H9 (cell line): ENCODE measurements at regions not wholly inside any gene's neighbourhood (a gene's known extent, or its start where the extent isn't known, plus 50 kb on each side); places are given as distances from the start of the nearest gene placed in this dataset.

Experiments used
- DNase-seq: peaks from one replicate; pipeline ENCODE4 v3.0.0-alpha.2; 2017
- H2AFZ ChIP-seq: one replicate; pipeline ENCODE4 v1.6.1; 2013; ENCODE audit warnings: mild to moderate bottlenecking, low read length, control low read depth, moderate library complexity
- H2AK5ac ChIP-seq: 2 replicates; pipeline ENCODE4 v1.6.1; 2013; ENCODE audit warnings: low read length, control low read depth, mixed read lengths; ENCODE audit not compliant: insufficient read length
- H2BK120ac ChIP-seq: one replicate; pipeline ENCODE4 v1.6.1; 2013; ENCODE audit warnings: low read depth, mild to moderate bottlenecking, low read length, control low read depth, inconsistent platforms; ENCODE audit not compliant: poor library complexity, severe bottlenecking
- H2BK12ac ChIP-seq: 2 replicates; pipeline ENCODE4 v1.6.1; 2013; ENCODE audit warnings: low read length, control low read depth, mixed read lengths, low read depth; ENCODE audit not compliant: insufficient read length
- H2BK15ac ChIP-seq: 2 replicates; pipeline ENCODE4 v1.6.1; 2013; ENCODE audit warnings: low read depth, low read length, control low read depth
- H2BK20ac ChIP-seq: one replicate; pipeline ENCODE4 v1.6.1; 2013; ENCODE audit warnings: low read depth, mild to moderate bottlenecking, low read length, control low read depth, inconsistent platforms; ENCODE audit not compliant: poor library complexity, severe bottlenecking
- H2BK5ac ChIP-seq: 2 replicates; pipeline ENCODE4 v1.6.1; 2013; ENCODE audit warnings: low read length, control low read depth, mixed read lengths; ENCODE audit not compliant: insufficient read length
- H3K14ac ChIP-seq: 2 replicates; pipeline ENCODE4 v1.6.1; 2013; ENCODE audit warnings: low read length, control low read depth; ENCODE audit not compliant: insufficient read depth
- H3K18ac ChIP-seq: 2 replicates; pipeline ENCODE4 v1.6.1; 2013; ENCODE audit warnings: low read depth, mild to moderate bottlenecking, mixed read lengths, low read length, control low read depth; ENCODE audit not compliant: insufficient read length
- H3K23ac ChIP-seq: 2 replicates; pipeline ENCODE4 v1.6.1; 2013; ENCODE audit warnings: low read length, control low read depth, mixed read lengths, low read depth; ENCODE audit not compliant: insufficient read length
- H3K23me2 ChIP-seq: 2 replicates; pipeline ENCODE4 v1.6.1; 2013; ENCODE audit warnings: low read depth, mild to moderate bottlenecking, mixed read lengths, low read length, control low read depth; ENCODE audit not compliant: insufficient read length, poor library complexity, severe bottlenecking
- H3K27ac ChIP-seq: 2 replicates; pipeline ENCODE4 v1.5.1; 2013; ENCODE audit warnings: low read length, control low read depth, mixed read lengths, low read depth; ENCODE audit not compliant: insufficient read length
- H3K27me3 ChIP-seq: 2 replicates; pipeline ENCODE4 v1.6.1; 2013; ENCODE audit warnings: low read length, control low read depth, inconsistent platforms; ENCODE audit not compliant: insufficient read depth
- H3K4ac ChIP-seq: 2 replicates; pipeline ENCODE4 v1.6.1; 2013; ENCODE audit warnings: low read depth, mild to moderate bottlenecking, control low read depth, inconsistent platforms, low read length, moderate library complexity
- H3K4me1 ChIP-seq: 2 replicates; pipeline ENCODE4 v1.6.1; 2013; ENCODE audit warnings: low read length, control low read depth, inconsistent platforms; ENCODE audit not compliant: insufficient read depth
- H3K4me2 ChIP-seq: 2 replicates; pipeline ENCODE4 v1.6.1; 2013; ENCODE audit warnings: low read length, control low read depth, mixed read lengths; ENCODE audit not compliant: insufficient read length, insufficient read depth
- H3K56ac ChIP-seq: 2 replicates; pipeline ENCODE4 v1.6.1; 2013; ENCODE audit warnings: low read depth, mild to moderate bottlenecking, mixed read lengths, low read length, control low read depth; ENCODE audit not compliant: insufficient read length
- H3K79me1 ChIP-seq: 2 replicates; pipeline ENCODE4 v1.6.1; 2013; ENCODE audit warnings: low read depth, mild to moderate bottlenecking, moderate library complexity, low read length, control low read depth, inconsistent platforms; ENCODE audit not compliant: insufficient read depth, poor library complexity, severe bottlenecking
- H3K79me2 ChIP-seq: 2 replicates; pipeline ENCODE4 v1.6.1; 2013; ENCODE audit warnings: low read length, control low read depth, inconsistent platforms; ENCODE audit not compliant: insufficient read depth
- H3K9ac ChIP-seq: 2 replicates; pipeline ENCODE4 v1.6.1; 2013; ENCODE audit warnings: low read length, control low read depth, mixed read lengths; ENCODE audit not compliant: insufficient read length; ENCODE audit errors: extremely low read depth
- H3K9me3 ChIP-seq: one replicate; pipeline ENCODE4 v1.6.1; 2013; ENCODE audit warnings: low read depth, low read length, inconsistent platforms; ENCODE audit not compliant: control insufficient read depth
- H3T11ph ChIP-seq: one replicate; pipeline ENCODE4 v1.6.1; 2013; ENCODE audit warnings: mild to moderate bottlenecking, low read length, control low read depth, inconsistent platforms
- H4K20me1 ChIP-seq: one replicate; pipeline ENCODE4 v1.6.1; 2013; ENCODE audit not compliant: control insufficient read depth, insufficient read length, insufficient read depth
- H4K5ac ChIP-seq: 2 replicates; pipeline ENCODE4 v1.6.1; 2013; ENCODE audit warnings: low read depth, mild to moderate bottlenecking, mixed read lengths, low read length, control low read depth; ENCODE audit not compliant: insufficient read length
- H4K8ac ChIP-seq: replicated peaks from 2 replicates; pipeline ENCODE4 v1.6.1; 2013; ENCODE audit warnings: low read length, control low read depth, mixed read lengths, low read depth; ENCODE audit not compliant: insufficient read length
- H4K91ac ChIP-seq: 2 replicates; pipeline ENCODE4 v1.6.1; 2013; ENCODE audit warnings: low read depth, mild to moderate bottlenecking, moderate library complexity, mixed read lengths, low read length, control low read depth; ENCODE audit not compliant: insufficient read length
- H3K27ac Mint-ChIP-seq, 3 experiments: 2 replicates in 2 of 3; 3 replicates in 1 of 3; pipeline ENCODE4 v1.8.0; 2020 to 2021; ENCODE audit warnings: mixed read lengths in 3 of 3, mild to moderate bottlenecking in 1 of 3, moderate library complexity in 1 of 3
- H3K27me3 Mint-ChIP-seq: 2 replicates; pipeline ENCODE4 v1.8.0; 2021; ENCODE audit warnings: low read depth, mild to moderate bottlenecking, moderate library complexity, mixed read lengths
- H3K36me3 Mint-ChIP-seq, 3 experiments: 2 replicates in 2 of 3; 3 replicates in 1 of 3; pipeline ENCODE4 v1.8.0; 2020 to 2021; ENCODE audit warnings: low read depth in 3 of 3, mixed read lengths in 3 of 3; ENCODE audit not compliant: insufficient read depth in 1 of 3
- H3K4me1 Mint-ChIP-seq, 2 experiments: 2 replicates each; pipeline ENCODE4 v1.8.0; 2020; ENCODE audit warnings: mixed read lengths in 2 of 2
- H3K4me3 Mint-ChIP-seq, 2 experiments: 2 replicates in 1 of 2; 3 replicates in 1 of 2; pipeline ENCODE4 v1.8.0; 2020 to 2021; ENCODE audit warnings: mild to moderate bottlenecking in 2 of 2, mixed read lengths in 2 of 2, moderate library complexity in 1 of 2
- H3K9me3 Mint-ChIP-seq, 2 experiments: 2 replicates in 1 of 2; 3 replicates in 1 of 2; pipeline ENCODE4 v1.8.0; 2020; ENCODE audit warnings: mild to moderate bottlenecking in 2 of 2, mixed read lengths in 2 of 2, moderate library complexity in 1 of 2
- WGBS: extraction: QIAGEN DNeasy Blood & Tissue Kit; methylation state at CpG from one replicate; pipeline ENCODE4 v1.1.7; 2013; ENCODE audit warnings: missing lambda C conversion rate, low lambda C conversion rate, mixed read lengths; ENCODE audit not compliant: insufficient read length; ENCODE audit errors: extremely low coverage; 5-methylcytosine and 5-hydroxymethylcytosine counted together
- TF ChIP-seq, protein P1 (sequence below): fragments of 200-600 bp; sonication (generic); conservative IDR thresholded peaks from 3 replicates; pipeline ENCODE4 v1.8.0; 2021; ENCODE audit warnings: antibody characterized with exemption, mild to moderate bottlenecking

DNA sequence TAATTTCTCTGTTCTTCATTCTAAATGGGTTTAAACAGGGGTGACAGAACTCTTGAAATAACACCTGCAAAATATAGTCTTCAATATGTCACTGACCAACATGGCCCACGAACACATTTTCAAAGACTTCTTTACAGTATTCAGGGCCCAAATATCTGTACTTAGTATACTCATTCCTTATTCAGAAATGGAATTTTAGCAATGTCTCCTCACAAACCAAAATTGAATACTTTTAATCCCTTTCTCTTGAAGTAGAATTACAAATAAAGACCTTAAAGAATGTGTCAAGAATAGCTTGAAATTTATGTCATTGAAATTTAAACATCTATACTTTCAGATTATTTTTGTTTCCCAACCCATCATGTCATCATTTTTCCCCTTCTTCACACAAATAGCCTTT is 263.1 kb downstream of the LRIG3 start:
- Histone ChIP-seq H3K9me3 (peaks cover 13% of the 10 kb centered on the region), H3K79me1 (no peaks in the 10 kb centered on the region), H3K79me2 (no peaks in the 10 kb centered on the region), H3K23me2 (no peaks in the 10 kb centered on the region), H2BK12ac (no peak overlapping the region), H3K27me3 (no peaks in the 10 kb centered on the region), H3T11ph (no peak overlapping the region), H2BK15ac (no peak overlapping the region), H2BK120ac (no peak overlapping the region), H3K23ac (no peak overlapping the region), H2BK20ac (no peak overlapping the region), H4K20me1 (no peaks in the 10 kb centered on the region), H2AK5ac (no peak overlapping the region), H3K18ac (no peak overlapping the region), H2BK5ac (no peak overlapping the region), H4K8ac (no peak overlapping the region), H4K5ac (no peak overlapping the region), H4K91ac (no peak overlapping the region), H3K9ac (no peak overlapping the region), H3K14ac (no peak overlapping the region), H3K4ac (no peak overlapping the region), H2AFZ (no peak overlapping the region), H3K4me1 (no peaks in the 10 kb centered on the region), H3K56ac (no peak overlapping the region), H3K27ac (no peak overlapping the region), H3K4me2 (no peak overlapping the region)
- no peak for DNase-seq
- H3K36me3 Mint-ChIP-seq = peaks cover 2 to 28% (median 8%) of the 10 kb centered on the region in 3 experiments; a peak in 6 of 7 replicates
- TF ChIP-seq, protein P1, sequence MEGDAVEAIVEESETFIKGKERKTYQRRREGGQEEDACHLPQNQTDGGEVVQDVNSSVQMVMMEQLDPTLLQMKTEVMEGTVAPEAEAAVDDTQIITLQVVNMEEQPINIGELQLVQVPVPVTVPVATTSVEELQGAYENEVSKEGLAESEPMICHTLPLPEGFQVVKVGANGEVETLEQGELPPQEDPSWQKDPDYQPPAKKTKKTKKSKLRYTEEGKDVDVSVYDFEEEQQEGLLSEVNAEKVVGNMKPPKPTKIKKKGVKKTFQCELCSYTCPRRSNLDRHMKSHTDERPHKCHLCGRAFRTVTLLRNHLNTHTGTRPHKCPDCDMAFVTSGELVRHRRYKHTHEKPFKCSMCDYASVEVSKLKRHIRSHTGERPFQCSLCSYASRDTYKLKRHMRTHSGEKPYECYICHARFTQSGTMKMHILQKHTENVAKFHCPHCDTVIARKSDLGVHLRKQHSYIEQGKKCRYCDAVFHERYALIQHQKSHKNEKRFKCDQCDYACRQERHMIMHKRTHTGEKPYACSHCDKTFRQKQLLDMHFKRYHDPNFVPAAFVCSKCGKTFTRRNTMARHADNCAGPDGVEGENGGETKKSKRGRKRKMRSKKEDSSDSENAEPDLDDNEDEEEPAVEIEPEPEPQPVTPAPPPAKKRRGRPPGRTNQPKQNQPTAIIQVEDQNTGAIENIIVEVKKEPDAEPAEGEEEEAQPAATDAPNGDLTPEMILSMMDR = no peak
- H3K27ac Mint-ChIP-seq = no peak overlapping the region
- H3K9me3 Mint-ChIP-seq = peaks cover 20 to 25% of the 10 kb centered on the region in 2 experiments
- H3K4me1 Mint-ChIP-seq = no peaks in the 10 kb centered on the region
- no peak overlapping the region for H3K4me3 Mint-ChIP-seq
- no CpG with 5 or more reads among the region's 1 CpG for WGBS
- H3K27me3 Mint-ChIP-seq = peaks cover 2% of the 10 kb centered on the region; the same call in 1 of the 2 replicates
